WTC11 (cell line): ENCODE measurements at regions not wholly inside any gene's neighbourhood (a gene's known extent, or its start where the extent isn't known, plus 50 kb on each side); places are given as distances from the start of the nearest gene placed in this dataset.

Experiments
- ATF6 ChIP-seq: sonication (generic); formaldehyde crosslinking; IDR thresholded peaks from 2 replicates; pipeline ENCODE4 v1.8.1; 2023; ENCODE audit warnings: mild to moderate bottlenecking, missing genetic modification reagents
- CTCF ChIP-seq: fragments of 200-600 bp; IDR thresholded peaks from 2 replicates; pipeline ENCODE4 v1.8.0; 2022; ENCODE audit warnings: antibody characterized with exemption
- FOXJ3 ChIP-seq: sonication (generic); formaldehyde crosslinking; IDR thresholded peaks from 2 replicates; pipeline ENCODE4 v1.9.0; 2021; ENCODE audit warnings: missing genetic modification reagents, mild to moderate bottlenecking, borderline replicate concordance
- NR1H2 ChIP-seq: sonication (generic); formaldehyde crosslinking; IDR thresholded peaks from 2 replicates; pipeline ENCODE4 v1.9.0; 2021; ENCODE audit warnings: mild to moderate bottlenecking, moderate library complexity, missing genetic modification reagents
- SP1 ChIP-seq: sonication (generic); formaldehyde crosslinking; conservative IDR thresholded peaks from 2 replicates; pipeline ENCODE4 v1.8.1; 2022; ENCODE audit warnings: missing genetic modification reagents
- ZNF396 ChIP-seq: fragments of 250-450 bp; sonication (Bioruptor Pico); IDR thresholded peaks from 2 replicates; pipeline ENCODE4 v1.8.0; 2021; ENCODE audit warnings: mild to moderate bottlenecking, moderate library complexity, borderline replicate concordance
- TF ChIP-seq, protein P1 (sequence below): sonication (generic); formaldehyde crosslinking; IDR thresholded peaks from 2 replicates; pipeline ENCODE4 v1.8.1; 2022; ENCODE audit warnings: low read depth, missing genetic modification reagents, borderline replicate concordance
- TF ChIP-seq, protein P2 (sequence below): sonication (generic); formaldehyde crosslinking; IDR thresholded peaks from 2 replicates; pipeline ENCODE4 v1.8.1; 2023; ENCODE audit warnings: mild to moderate bottlenecking, missing genetic modification reagents, borderline replicate concordance

- TF ChIP-seq, protein P1, sequence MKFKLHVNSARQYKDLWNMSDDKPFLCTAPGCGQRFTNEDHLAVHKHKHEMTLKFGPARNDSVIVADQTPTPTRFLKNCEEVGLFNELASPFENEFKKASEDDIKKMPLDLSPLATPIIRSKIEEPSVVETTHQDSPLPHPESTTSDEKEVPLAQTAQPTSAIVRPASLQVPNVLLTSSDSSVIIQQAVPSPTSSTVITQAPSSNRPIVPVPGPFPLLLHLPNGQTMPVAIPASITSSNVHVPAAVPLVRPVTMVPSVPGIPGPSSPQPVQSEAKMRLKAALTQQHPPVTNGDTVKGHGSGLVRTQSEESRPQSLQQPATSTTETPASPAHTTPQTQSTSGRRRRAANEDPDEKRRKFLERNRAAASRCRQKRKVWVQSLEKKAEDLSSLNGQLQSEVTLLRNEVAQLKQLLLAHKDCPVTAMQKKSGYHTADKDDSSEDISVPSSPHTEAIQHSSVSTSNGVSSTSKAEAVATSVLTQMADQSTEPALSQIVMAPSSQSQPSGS (CRISPR knock-in tag), result no peak
- TF ChIP-seq SP1, result no peak
- TF ChIP-seq CTCF, result no peak
- TF ChIP-seq FOXJ3, result no peak
- no peak for TF ChIP-seq ZNF396
- TF ChIP-seq, protein P2, sequence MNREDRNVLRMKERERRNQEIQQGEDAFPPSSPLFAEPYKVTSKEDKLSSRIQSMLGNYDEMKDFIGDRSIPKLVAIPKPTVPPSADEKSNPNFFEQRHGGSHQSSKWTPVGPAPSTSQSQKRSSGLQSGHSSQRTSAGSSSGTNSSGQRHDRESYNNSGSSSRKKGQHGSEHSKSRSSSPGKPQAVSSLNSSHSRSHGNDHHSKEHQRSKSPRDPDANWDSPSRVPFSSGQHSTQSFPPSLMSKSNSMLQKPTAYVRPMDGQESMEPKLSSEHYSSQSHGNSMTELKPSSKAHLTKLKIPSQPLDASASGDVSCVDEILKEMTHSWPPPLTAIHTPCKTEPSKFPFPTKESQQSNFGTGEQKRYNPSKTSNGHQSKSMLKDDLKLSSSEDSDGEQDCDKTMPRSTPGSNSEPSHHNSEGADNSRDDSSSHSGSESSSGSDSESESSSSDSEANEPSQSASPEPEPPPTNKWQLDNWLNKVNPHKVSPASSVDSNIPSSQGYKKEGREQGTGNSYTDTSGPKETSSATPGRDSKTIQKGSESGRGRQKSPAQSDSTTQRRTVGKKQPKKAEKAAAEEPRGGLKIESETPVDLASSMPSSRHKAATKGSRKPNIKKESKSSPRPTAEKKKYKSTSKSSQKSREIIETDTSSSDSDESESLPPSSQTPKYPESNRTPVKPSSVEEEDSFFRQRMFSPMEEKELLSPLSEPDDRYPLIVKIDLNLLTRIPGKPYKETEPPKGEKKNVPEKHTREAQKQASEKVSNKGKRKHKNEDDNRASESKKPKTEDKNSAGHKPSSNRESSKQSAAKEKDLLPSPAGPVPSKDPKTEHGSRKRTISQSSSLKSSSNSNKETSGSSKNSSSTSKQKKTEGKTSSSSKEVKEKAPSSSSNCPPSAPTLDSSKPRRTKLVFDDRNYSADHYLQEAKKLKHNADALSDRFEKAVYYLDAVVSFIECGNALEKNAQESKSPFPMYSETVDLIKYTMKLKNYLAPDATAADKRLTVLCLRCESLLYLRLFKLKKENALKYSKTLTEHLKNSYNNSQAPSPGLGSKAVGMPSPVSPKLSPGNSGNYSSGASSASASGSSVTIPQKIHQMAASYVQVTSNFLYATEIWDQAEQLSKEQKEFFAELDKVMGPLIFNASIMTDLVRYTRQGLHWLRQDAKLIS, result no peak
- TF ChIP-seq NR1H2 (CRISPR knock-in tag), result no peak
- no peak for TF ChIP-seq ATF6 (CRISPR knock-in tag)
These were observed 238.3 kb upstream of the NFE2L3 start for GRCh38 chr7:25913598-25914224.
